Activated B cell treated with CpG ODN at 0.5 μM for 24 hours (primary cell): ENCODE measurements at regions not wholly inside any gene's neighbourhood (a gene's known extent, or its start where the extent isn't known, plus 50 kb on each side); places are given as distances from the start of the nearest gene placed in this dataset.

Source experiments
- ATAC-seq: fragments of 200-7000 bp; cut with Tn5 transposase; one replicate; pipeline ENCODE4 v1.10.0; 2021; ENCODE audit warnings: low read depth, mild to moderate bottlenecking, moderate library complexity
- CTCF ChIA-PET: fragments of 350-600 bp; sonication (Branson Sonifier 250); formaldehyde crosslinking; loops from one replicate; lab custom pipeline; 2021; ENCODE audit warnings: antibody characterized with exemption; lab: Charles Lee
- POLR2A ChIA-PET: fragments of 350-600 bp; sonication (Branson Sonifier 250); formaldehyde crosslinking; loops from one replicate; lab custom pipeline; 2021; ENCODE audit warnings: antibody characterized with exemption; lab: Charles Lee
- DNase-seq: peaks from one replicate; pipeline ENCODE4 v3.0.0; 2022
- H3K27ac Mint-ChIP-seq: one replicate; pipeline ENCODE4 v1.8.0; 2020; ENCODE audit warnings: mixed read lengths
- H3K27me3 Mint-ChIP-seq: one replicate; pipeline ENCODE4 v1.8.0; 2021; ENCODE audit warnings: mixed read lengths
- H3K36me3 Mint-ChIP-seq: one replicate; pipeline ENCODE4 v1.8.0; 2021; ENCODE audit warnings: low read depth, mixed read lengths
- H3K4me1 Mint-ChIP-seq: one replicate; pipeline ENCODE4 v1.8.0; 2021; ENCODE audit warnings: mixed read lengths
- H3K4me3 Mint-ChIP-seq: one replicate; pipeline ENCODE4 v1.8.0; 2020; ENCODE audit warnings: mild to moderate bottlenecking, mixed read lengths
- H3K9me3 Mint-ChIP-seq: one replicate; pipeline ENCODE4 v1.8.0; 2020; ENCODE audit warnings: mixed read lengths
- intact Hi-C: fragments of 100-400 bp; cut with micrococcal nuclease; formaldehyde crosslinking; loops from one replicate; pipeline ENCODE4 v1.15.1; 2024
- TF ChIP-seq, protein P1 (sequence below): fragments of 200-600 bp; IDR thresholded peaks from one replicate; pipeline ENCODE4 v1.8.0; 2022; ENCODE audit warnings: antibody characterized with exemption, mild to moderate bottlenecking

DNA sequence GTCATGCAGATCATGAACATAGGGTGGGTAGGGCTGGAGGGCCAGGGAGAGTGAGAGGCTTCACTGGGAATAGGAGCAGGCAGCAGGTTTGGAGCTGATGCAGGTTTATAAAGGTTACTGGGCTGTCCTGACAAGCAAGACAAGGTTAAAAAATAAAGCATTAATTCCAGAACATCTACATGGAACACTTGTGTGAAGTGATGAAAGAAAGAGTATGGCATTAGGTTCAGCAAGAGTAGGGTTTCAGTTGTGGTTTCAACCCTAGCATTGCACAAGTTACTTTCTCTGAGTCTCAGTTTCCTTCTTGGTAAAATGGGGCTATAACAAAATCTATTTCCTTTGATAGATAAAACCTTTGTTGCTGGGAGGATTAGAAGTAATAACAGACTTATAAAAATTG is 114.6 kb upstream of the SESN3 start:
- intact Hi-C loops = no loop called here
- POLR2A ChIA-PET = interaction anchor here (1.0 kb wide), 1 partner anchor 9 kb away, joined by 3 read pairs; no protein-coding TSS in a partner anchor
- no peak for ATAC-seq
- Mint-ChIP-seq H3K9me3 (peaks cover 15% of the 10 kb centered on the region), H3K4me1 (no peaks in the 10 kb centered on the region), H3K27ac (no peak overlapping the region), H3K4me3 (no peak overlapping the region), H3K36me3 (peaks cover 4% of the 10 kb centered on the region), H3K27me3 (no peaks in the 10 kb centered on the region)
- CTCF ChIA-PET = no interaction called here
- TF ChIP-seq, protein P1, sequence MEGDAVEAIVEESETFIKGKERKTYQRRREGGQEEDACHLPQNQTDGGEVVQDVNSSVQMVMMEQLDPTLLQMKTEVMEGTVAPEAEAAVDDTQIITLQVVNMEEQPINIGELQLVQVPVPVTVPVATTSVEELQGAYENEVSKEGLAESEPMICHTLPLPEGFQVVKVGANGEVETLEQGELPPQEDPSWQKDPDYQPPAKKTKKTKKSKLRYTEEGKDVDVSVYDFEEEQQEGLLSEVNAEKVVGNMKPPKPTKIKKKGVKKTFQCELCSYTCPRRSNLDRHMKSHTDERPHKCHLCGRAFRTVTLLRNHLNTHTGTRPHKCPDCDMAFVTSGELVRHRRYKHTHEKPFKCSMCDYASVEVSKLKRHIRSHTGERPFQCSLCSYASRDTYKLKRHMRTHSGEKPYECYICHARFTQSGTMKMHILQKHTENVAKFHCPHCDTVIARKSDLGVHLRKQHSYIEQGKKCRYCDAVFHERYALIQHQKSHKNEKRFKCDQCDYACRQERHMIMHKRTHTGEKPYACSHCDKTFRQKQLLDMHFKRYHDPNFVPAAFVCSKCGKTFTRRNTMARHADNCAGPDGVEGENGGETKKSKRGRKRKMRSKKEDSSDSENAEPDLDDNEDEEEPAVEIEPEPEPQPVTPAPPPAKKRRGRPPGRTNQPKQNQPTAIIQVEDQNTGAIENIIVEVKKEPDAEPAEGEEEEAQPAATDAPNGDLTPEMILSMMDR = no peak
- DNase-seq = no peak

DNA sequence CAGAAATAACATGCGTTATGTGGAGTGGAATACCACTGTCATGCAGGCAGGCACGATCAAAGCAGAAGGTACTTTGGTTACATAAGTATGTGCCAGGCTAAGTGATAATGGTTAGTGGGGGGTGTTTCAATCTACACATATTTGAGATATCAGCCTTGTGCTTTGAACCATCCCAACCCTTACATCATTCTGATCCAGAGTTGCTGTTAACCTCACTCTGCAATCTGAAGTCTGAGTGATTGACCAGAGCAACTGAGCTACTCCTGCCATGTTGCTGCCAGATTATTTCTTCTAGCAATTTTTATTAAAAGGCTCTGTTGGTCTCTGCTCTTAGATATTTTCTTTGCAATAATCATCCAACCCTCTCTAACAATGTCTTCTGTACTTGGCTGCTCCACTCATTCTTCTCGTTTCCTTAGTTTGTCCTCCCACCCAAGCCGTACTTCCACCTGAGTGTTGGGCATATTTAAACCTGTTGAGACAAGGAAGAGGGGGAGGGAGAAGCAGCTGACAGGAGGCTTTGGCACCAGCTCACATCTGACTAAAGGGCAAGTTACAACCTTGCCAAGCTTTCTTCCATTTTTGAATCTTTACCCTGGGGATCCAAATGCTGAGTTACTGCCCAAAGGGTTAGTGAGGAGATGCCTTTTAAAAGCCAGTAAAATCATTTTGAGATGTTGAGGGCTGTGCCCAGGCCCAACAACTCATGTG is 114.1 kb upstream of the SESN3 start:
- Mint-ChIP-seq H3K4me1 (no peaks in the 10 kb centered on the region), H3K27me3 (no peaks in the 10 kb centered on the region), H3K4me3 (no peak overlapping the region), H3K36me3 (peaks cover 4% of the 10 kb centered on the region), H3K9me3 (peaks cover 15% of the 10 kb centered on the region), H3K27ac (no peak overlapping the region)
- POLR2A ChIA-PET = no interaction called here
- TF ChIP-seq, protein P1 = no peak
- intact Hi-C loops = no loop called here
- DNase-seq = no peak
- no peak for ATAC-seq
- CTCF ChIA-PET = interaction anchor here (0.7 kb wide), 1 partner anchor 9 kb away, joined by 3 read pairs; no protein-coding TSS in a partner anchor

DNA sequence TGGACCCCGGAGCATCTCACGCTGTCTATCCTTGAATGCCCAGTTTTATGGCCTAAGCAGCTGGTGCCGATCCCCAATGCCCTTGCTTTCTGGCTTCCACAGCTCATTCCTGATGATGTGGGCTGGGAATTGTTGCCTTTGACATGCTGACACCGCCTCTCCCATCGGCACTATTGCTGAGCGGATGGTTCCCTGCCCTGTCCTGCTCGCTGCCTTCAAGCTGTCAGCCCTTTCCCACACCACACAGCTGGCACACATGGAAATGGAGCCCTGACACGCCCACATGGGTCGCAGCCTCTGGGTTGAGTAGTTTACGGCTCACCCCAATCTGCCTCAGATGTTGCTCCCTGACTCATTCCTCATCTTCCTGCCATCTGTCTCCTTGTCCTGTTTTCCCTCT is 110.2 kb upstream of the SESN3 start:
- Mint-ChIP-seq H3K36me3 (no peaks in the 10 kb centered on the region), H3K4me3 (no peak overlapping the region), H3K9me3 (no peaks in the 10 kb centered on the region), H3K4me1 (no peaks in the 10 kb centered on the region), H3K27ac (no peak overlapping the region), H3K27me3 (no peaks in the 10 kb centered on the region)
- ChIA-PET POLR2A (interaction anchor here (0.6 kb wide), 1 partner anchor 80 kb away, joined by 6 read pairs; no protein-coding TSS in a partner anchor), CTCF (no interaction called here)
- TF ChIP-seq, protein P1 = no peak
- DNase-seq (no peak), ATAC-seq (no peak)
- intact Hi-C loops = no loop called here

DNA sequence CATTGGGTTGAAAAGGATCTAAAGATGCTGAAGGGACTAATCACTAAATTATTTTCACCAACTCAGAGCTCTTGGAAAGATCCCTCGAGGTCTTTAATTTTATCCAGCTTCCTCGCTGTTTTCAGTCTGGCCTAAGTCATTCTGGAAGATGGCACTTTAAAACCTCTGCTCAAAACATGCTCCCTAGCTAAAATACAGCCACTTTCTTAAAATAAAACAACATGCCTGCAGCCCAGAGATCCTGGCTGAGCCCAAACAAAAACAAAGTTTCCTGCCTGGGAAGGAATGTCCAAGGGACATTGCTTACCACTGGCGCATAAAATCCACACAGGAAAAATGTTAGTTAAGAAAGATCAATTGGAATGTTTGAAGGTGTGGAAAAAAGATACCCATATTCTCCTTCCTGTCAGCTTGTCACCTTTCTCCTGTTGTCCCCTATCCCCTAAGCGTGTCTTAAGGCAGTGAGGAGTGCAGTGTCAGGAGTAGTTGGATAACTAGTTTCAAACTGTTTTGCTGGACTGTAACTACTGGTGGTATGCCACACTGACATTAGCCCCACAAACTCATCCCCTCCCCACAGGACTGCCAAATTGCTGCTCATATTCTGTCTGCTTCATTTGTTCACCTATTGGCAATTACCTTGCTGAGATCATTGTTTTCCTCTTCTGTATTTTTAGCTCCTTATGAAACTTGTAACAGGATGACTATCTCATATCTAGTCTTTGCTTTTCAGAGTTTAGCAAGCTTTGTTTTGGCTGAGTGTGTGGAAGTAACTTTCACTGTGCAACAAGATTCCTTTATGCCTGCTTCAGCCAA is 108.3 kb upstream of the SESN3 start:
- no peak overlapping the region for H3K27ac Mint-ChIP-seq
- ATAC-seq = no peak
- H3K9me3 Mint-ChIP-seq = no peaks in the 10 kb centered on the region
- H3K36me3 Mint-ChIP-seq = no peaks in the 10 kb centered on the region
- TF ChIP-seq, protein P1 = no peak
- DNase-seq = no peak
- no peak overlapping the region for H3K4me3 Mint-ChIP-seq
- intact Hi-C loops = loop anchor here (5.0 kb wide), 2 partner anchors 252 to 363 kb away; partner anchors contain the start of gene ENDOD1
- peaks cover 1% of the 10 kb centered on the region for H3K4me1 Mint-ChIP-seq
- POLR2A ChIA-PET = interaction anchor here (0.6 to 5.1 kb wide), 2 partner anchors 107 to 935 kb away, joined by 9 to 64 read pairs; partner anchors contain the start of gene SESN3
- CTCF ChIA-PET = no interaction called here
- no peaks in the 10 kb centered on the region for H3K27me3 Mint-ChIP-seq
